ENCODE measurements at regions not wholly inside any gene's neighbourhood (a gene's known extent, or its start where the extent isn't known, plus 50 kb on each side); places are given as distances from the start of the nearest gene placed in this dataset.
A peak's percentile ranks its signal among the peaks of the same experiment; 100 is the strongest.

- no peak for DNase-seq
Measured at GRCh38 chr6:11923621-11924020, 88.5 kb upstream of the HIVEP1 start.

GRCh38 chr6:11922901-11923300 lies 89.2 kb upstream of the HIVEP1 start:
- no peak for DNase-seq

- DNase-seq: no peak
Measured at GRCh38 chr6:11921751-11922150, 90.4 kb upstream of the HIVEP1 start.

- DNase-seq: no peak
Measured at GRCh38 chr6:11921017-11921438, 91.1 kb upstream of the HIVEP1 start.

GRCh38 chr6:11920566-11920965 lies 91.5 kb upstream of the HIVEP1 start:
- DNase-seq: no peak

- no peak for DNase-seq
Measured at GRCh38 chr6:11919771-11920440, 92.2 kb upstream of the HIVEP1 start.

- no peak for DNase-seq
Measured at GRCh38 chr6:11918739-11919605, 93.1 kb upstream of the HIVEP1 start.

- peak; percentile 28 for DNase-seq
Measured at GRCh38 chr6:11917951-11918738, 94.0 kb upstream of the HIVEP1 start.

GRCh38 chr6:11912420-11912819 lies 99.7 kb upstream of the HIVEP1 start:
- no peak for DNase-seq

GRCh38 chr6:11911538-11911937 lies 100.6 kb upstream of the HIVEP1 start:
- DNase-seq: no peak

- DNase-seq: no peak
Measured at GRCh38 chr6:11909696-11910132, 102.4 kb upstream of the HIVEP1 start.

GRCh38 chr6:11908436-11909105 lies 103.5 kb upstream of the HIVEP1 start:
- no peak for DNase-seq

- DNase-seq: no peak
Measured at GRCh38 chr6:11903645-11904044, 108.5 kb upstream of the HIVEP1 start.

- DNase-seq: no peak
Measured at GRCh38 chr6:11902527-11902926, 109.6 kb upstream of the HIVEP1 start.

GRCh38 chr6:11900662-11901598 lies 111.2 kb upstream of the HIVEP1 start:
- DNase-seq: no peak

GRCh38 chr6:11899645-11900044 lies 112.5 kb upstream of the HIVEP1 start:
- no peak for DNase-seq

- DNase-seq: no peak
Measured at GRCh38 chr6:11894212-11894611, 115.6 kb upstream of the ADTRP start.

GRCh38 chr6:11891547-11891946 lies 112.9 kb upstream of the ADTRP start:
- DNase-seq: no peak

- no peak for DNase-seq
Measured at GRCh38 chr6:11890849-11891248, 112.2 kb upstream of the ADTRP start.

- DNase-seq: no peak
Measured at GRCh38 chr6:11890209-11890608, 111.6 kb upstream of the ADTRP start.

- DNase-seq: no peak
Measured at GRCh38 chr6:11889572-11889971, 111.0 kb upstream of the ADTRP start.

- no peak for DNase-seq
Measured at GRCh38 chr6:11888727-11889126, 110.1 kb upstream of the ADTRP start.
